ACHN (cell line): ENCODE measurements at regions not wholly inside any gene's neighbourhood (a gene's known extent, or its start where the extent isn't known, plus 50 kb on each side); places are given as distances from the start of the nearest gene placed in this dataset.
"Not testable (repeated sequence)": the region's sequence is repeated elsewhere in the genome, so short reads cannot be mapped to it uniquely, and the experiment has no call there.

ENCODE experiments used
- DNase-seq: peaks from one replicate; pipeline ENCODE4 v3.0.0-alpha.2; 2015
- in situ Hi-C: cut with HindIII; loops from 2 replicates; pipeline ENCODE4 v1.10.0; 2017; ENCODE audit warnings: low sequenced_read_pairs, low pct_ligation_motif_present, low pct_unique_long_range_greater_than_20kb

DNA sequence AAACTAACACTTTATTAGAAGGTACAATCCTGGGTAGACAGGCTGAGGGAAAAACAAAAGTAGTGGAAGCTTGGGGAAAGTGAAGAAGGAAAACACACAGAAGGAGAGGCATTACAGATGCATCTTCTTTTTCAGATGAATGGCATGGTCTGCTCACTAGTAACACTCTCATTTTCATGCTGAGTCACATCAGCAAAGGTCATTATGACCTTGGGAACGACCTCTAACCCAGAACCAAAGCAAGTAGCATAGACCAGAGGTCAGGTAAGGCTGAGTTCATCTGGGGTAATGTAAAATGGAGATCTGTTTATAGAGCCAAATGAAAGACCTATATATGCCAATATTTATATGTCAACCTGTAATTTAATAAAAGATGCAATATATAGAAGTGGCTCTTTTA is 294.4 kb upstream of the LRRTM4 start:
- no peak for DNase-seq
- in situ Hi-C loops: no loop called here

DNA sequence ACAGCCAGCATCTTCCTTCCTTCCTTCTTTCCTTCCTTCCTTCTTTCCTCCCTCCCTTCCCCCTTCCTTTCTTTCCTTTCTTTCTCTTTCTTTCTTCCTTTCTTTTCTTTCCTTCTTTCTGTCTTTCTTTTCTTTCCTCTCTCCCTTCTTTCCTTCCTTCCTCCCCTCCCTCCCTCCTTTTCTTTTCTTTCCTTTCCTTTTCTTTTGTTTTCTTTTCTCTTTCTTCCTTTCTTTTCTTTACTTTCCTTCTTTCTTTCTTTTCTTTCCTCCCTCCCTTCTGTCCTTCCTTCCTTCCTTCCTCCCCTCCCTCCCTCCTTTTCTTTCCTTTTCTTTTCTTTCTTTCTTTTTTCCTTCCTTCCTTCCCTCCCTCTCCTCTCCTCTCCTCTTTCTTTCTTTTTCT is 296.0 kb upstream of the LRRTM4 start:
- DNase-seq: no peak
- in situ Hi-C loops: no loop called here

DNA sequence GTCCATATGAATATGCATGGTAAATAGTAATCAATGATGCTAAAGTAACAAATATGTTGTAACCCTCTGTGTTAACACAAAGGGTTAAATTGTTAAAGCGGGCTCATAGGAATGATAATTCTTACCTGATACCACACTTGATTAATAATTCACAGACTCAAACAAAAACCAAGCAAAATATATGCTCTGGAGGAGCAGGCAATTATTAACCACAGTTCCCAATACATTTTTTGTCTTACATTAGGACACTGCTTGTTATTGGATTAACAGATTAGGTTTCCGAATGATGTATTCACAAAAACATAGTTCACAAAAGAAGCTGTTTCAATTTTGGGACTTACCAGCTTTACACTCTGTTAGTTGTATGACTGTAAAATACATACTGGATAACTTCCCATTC is 300.9 kb upstream of the LRRTM4 start:
- DNase-seq: no peak
- in situ Hi-C loops: no loop called here

DNA sequence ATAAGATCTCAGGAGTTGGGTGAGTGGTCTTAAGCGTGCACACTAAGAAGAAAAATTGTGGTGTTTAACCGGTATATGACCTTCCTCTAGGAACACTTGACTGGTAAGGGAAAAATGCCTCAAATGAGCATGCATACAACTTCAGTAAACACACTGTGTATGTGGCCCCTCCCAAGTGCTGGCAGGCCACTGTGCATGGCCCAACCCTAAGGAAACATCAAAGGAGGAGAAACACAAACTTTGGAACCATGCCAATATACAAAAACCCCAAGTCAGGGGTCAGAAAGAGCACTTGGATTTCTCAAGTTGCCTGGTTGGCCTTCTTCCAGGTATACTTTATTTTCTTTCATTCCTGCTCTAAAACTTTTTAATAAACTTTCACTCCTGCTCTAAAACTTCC is 308.9 kb upstream of the LRRTM4 start:
- no peak for DNase-seq
- in situ Hi-C loops: no loop called here

DNA sequence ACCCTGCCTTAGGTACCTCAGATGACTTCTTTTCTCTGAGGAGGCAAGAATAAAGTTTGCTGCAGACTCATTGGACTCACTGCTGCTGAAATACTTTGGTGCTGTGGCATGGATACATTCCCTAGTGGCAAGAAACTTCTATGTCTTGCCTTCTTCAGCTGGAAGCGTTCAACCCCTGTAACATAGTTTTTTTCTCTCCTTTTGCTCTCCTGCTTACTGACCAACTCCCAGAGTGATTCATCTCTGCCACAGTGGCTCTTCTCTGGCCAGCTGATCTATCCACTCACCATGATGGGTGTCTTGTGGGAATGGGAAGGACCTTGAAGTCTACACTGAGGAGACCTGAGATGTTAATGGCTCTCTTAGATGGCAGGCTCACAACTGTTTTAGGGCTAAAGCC is 309.3 kb upstream of the LRRTM4 start:
- in situ Hi-C loops: no loop called here

DNA sequence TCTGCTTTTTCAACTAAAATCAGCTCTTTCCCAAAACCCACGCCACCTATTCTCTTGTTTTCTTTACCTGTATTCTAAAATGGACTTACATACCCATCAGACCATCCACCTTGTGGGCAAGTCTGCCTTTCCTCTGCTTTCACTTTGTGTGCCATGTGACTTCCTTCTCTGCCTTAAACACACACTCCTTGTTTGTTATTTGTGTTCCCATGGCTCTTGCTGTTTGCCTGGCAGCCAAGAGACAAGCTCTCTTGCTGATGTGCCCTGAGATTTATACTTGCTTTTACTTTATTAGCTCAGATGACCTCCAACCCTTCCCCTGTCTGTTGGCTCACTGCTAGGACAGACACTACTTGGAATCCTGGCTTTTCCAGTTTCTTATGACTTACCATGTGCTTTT is 309.7 kb upstream of the LRRTM4 start:
- in situ Hi-C loops: no loop called here
- no peak for DNase-seq

More for the DNA sequence above, 309.3 kb upstream of the LRRTM4 start:
- DNase-seq: no peak

DNA sequence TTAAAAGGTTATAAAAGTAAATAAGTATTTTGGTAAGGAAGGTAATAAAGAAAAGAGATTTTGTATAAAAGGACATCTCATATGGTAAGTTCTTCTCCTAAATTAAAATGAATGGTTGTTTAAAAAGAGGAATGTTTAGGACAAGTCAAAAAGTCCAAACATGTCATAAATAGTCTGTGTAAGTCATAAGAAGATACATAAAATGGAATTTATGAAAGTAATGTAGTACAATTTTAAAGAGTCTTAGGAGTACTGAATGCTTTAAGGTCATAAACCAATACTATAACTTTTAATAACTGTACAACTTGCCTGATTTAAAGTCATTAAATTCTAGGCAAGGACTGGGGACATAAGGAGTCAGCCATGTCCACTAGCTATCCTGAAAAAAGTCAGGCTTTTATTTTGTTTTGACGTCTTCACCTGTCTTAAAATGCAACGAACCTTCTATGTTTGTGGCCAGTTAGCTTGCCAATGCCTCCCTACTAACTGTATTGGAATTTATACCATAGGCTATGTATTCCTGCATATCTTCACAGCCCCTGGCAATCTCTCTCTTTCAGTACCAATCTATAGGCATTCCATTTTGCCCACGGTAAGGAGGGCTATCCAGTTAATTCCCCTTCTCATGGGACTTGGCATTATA is 312.3 kb upstream of the LRRTM4 start:
- in situ Hi-C loops: no loop called here
- DNase-seq: no peak

DNA sequence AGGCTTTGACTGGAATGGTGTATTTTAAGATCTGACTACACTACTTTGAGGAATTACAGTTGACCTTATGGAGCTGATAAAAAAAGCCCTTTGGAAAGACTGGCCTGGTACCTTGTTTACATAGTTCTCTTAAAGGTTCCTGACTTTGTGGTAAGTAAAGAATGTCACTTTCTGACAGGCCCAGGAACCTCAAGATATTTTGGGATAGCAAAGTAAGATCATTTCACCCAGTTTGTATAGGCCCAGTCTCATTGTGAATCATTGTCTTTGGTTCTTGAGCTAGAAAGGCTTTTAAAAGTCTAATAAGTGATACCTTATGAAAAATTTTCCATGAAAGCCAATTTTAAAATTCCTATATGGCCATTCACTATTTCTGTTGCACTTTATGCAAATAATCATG is 316.3 kb upstream of the LRRTM4 start:
- in situ Hi-C loops: no loop called here
- DNase-seq: peak; percentile 37

DNA sequence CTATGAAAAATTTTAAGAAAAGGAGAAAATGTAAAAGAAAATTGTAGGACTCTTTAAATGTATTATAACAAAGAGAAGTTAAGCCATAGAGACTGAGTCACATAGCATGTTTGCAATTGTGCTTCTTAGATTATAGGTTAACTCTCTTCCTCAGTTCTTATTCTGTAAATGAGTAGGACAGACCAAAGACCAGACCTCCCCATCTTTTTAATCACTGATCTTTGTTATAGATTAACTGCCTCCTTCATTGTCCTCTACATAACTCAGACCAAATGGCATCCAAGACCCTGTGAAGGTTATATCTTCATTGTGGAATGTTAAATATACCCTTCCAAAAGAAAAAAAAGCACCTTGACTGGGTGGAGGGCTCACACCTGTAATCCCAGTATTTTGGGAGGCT is 316.9 kb upstream of the LRRTM4 start:
- in situ Hi-C loops: no loop called here
- DNase-seq: peak; percentile 78

DNA sequence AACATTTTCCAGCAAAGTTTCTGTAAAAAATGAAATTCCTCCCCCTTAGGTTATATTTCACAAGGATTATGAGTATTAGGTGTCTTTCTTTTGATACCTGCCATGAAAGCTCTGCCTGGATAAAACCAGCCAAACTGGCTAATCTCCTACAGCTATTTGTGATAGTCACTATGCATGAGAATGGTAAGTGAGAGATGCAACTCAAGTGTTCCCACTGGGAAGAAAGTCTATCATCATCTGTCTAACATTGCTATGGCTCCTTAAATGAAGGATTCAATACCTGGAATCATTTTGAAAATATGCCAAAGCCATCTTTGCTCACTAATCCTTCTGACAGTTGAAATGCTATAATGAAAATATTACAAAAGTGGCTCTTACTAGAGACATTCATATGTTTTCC is 339.9 kb upstream of the LRRTM4 start:
- no peak for DNase-seq
- in situ Hi-C loops: no loop called here

DNA sequence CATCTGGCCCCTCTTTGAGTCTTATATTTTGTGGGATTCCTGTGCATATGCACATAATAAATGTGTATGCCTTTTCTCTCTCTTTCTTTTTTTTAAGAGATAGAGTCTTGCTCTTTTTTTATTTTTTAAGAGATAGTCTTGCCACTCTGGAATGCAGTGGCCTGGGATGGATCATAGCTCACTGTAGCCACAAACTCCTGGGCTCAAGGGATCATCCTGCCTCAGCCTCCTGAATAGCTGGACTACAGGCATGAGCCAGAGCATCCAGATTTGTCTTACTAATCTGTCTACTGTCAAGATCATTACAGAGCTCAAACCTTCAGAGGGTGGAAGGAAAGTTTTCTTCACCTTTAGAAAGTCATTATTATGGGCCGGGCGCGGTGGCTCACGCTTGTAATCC is 342.2 kb upstream of the LRRTM4 start:
- no peak for DNase-seq
- in situ Hi-C loops: no loop called here

DNA sequence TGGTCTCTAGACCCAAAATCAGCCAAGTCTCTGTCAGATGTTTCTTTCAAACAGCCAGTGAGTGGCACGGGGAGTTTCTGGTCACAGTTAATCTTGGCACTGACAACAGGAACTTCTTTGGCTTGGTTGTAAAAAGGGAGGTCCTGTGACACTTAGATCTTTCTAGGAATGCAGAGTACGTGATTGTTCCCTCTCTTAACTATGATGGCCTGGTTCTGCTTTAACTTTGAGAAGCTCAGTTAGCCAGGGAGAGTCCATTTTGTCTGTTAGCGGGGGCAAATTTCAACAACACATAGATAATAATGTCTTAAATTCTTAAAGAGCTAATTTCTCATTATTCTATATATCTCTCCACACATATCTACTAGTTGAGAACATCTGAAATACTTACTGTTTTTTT is 344.5 kb upstream of the LRRTM4 start:
- no peak for DNase-seq
- in situ Hi-C loops: no loop called here

DNA sequence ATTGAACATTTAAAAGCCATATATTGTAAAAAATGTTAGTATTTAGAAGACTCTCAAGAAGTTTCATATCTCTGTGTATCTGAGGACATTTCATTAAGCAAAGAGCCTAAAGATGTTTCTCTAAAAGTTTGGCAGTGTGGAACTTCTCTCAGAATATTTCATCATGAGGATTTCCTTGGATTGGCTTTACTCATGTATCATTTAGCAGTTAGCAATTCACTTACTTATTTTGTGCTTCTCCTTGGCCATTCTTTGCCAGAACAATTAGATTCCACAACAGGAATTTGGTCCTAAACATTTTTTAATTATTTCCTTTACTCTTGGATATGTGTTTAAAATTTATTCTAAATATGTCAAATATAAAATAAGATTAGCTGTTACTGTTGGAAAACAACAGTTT is 345.0 kb upstream of the LRRTM4 start:
- in situ Hi-C loops: no loop called here
- DNase-seq: no peak

DNA sequence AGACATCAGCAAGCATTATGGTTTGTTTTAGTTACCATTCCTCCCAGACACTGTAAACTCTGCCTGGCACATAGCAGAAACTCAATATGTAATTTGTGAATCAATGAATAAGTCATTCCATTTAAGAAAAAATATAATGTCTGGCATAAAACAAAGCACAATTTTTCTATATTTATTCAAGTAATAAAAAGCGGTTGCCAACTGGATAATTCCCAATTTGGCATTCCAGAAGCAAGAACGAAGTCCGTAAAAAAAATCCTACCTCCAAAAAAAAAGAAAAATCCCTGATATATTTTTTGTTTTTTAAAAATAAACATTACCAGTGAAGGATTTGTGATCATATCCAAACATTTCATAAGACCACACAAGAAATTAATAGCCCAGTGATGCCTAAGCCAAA is 351.3 kb upstream of the LRRTM4 start:
- no peak for DNase-seq
- in situ Hi-C loops: no loop called here

DNA sequence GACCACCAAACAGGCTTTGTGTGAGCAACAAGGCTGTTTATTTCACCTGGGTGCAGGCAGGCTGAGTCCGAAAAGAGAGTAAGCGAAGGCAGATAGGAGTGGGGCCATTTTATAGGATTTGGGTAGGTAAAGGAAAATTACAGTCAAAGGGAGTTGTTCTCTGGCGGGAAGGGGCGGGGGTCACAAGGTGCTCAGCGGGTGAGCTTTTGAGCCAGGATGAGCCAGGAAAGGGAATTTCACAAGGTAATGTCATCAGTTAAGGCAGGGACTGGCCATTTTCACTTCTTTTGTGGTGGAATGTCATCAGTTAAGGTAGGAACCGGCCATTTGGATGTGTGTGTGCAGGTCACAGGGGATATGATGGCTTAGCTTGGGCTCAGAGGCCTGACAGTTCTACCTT is 378.0 kb upstream of the LRRTM4 start:
- in situ Hi-C loops, DNase-seq: not testable (repeated sequence)

DNA sequence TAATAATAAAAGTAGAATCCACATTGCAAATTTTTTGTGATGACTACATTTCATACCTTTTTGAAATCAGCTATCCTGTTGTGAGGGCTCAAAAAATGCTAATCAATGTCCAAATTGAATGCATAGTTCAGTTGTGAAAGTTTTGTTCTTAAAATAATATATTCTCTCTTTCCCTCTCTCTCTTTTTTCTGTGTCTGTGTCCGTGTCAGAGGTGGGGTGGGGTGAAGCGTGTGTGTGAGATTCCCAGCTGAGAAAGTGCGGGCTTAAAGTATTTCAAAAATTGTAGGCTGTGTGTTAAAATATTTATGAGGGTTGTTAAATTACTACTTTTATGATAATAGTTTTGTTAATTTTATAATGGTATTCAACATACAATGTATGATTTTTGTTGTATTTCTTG is 388.0 kb upstream of the LRRTM4 start:
- in situ Hi-C loops: no loop called here
- DNase-seq: no peak

DNA sequence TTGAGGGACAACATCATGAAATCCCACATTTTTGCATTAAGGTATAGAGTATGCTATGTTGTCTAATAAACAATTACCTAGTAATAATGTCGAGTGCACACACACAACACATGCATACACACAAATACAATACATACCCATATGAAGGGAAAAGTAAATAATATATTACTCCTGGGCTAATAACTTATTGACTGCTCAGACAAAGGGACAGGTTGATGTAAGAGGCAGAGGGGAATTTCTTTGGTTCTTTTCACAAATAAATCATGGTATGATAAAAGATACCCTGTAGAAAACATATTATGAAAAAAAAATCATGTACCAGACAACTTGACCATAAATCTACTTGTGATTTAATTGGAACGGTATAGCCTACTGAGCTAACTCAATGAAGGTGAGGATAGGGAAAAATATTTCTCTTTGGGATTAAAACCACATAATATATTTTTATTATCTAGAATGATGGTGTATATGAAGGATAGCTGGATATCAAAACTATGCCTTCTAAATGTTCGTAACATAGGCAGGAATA is 398.7 kb upstream of the LRRTM4 start:
- in situ Hi-C loops: no loop called here
- no peak for DNase-seq

DNA sequence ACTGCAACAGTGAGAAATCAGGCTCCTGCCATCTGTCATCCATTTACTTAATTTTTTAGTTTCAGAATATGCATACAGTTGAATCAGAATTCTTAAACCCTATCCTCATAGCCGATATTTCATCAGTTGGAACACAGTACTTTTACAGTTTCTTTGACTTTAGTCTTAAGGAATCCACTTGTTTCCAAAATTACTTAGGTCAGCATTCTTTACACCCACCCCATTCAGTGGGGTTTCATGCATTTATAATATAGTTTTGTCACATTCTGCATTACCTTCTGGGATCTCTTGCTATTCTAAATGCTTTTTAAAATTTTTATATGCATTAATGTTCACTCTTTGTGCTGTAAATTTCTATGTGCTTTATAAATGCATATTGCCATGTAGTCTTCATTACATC is 400.4 kb upstream of the LRRTM4 start:
- in situ Hi-C loops: no loop called here
- DNase-seq: no peak

DNA sequence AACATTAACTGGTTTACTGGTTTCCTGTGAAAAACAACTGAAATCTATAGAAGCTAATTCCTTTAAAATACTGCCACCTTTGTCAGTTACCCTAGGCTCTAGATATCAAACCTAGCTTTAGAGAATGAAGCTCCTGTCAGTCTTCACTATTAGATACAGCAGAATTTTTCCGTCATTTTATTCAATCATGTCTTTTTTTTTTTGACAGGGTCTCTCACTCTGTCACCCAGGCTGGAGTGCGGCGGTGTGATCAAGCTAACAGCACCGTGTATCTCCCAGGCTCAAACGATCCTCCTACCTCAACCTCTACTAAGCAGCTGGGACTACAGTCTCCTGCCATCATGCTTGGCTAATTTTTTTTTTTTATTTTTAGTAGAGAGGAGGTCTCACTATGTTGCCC is 415.2 kb upstream of the LRRTM4 start:
- no peak for DNase-seq
- in situ Hi-C loops: no loop called here

DNA sequence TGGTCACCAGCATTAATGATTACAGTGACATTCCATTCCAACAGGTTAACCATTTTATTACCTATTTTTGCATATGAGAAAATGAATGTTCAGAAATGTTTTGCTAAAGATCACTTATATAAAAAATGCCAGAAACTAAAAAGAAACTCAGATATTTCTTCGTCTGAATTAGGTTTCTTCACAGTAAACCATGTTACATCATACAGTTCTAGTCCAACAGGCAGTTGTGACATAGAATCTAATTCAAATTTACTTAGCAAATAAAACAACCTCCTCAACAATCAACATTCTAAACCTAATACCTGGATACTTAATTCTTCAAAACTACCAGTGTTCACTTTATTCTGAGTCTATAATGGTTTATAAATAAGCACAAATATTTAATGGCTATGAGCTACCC is 416.3 kb upstream of the LRRTM4 start:
- in situ Hi-C loops: no loop called here
- DNase-seq: no peak

DNA sequence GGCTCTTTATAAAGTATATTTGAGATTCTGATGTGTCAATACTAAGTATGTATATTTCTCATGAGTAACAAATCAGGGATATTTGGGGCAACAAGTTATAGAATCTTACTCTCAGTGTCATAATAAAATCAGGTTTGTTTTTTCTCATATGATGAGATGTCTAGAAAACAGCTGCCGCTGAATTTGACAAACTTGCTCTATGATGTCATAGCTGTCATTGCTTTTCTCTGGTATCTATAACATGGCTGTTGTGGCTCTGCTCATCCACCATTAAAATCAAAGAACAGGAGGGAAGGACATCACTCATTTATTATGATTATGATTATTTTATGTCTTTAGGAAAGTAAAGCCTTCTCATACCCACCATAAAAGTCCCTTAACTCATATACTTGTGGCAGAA is 417.2 kb upstream of the LRRTM4 start:
- in situ Hi-C loops: no loop called here
- DNase-seq: no peak
